GM18858 (cell line): ENCODE measurements at regions not wholly inside any gene's neighbourhood (a gene's known extent, or its start where the extent isn't known, plus 50 kb on each side); places are given as distances from the start of the nearest gene placed in this dataset.
A peak's percentile ranks its signal among the peaks of the same experiment; 100 is the strongest.

ENCODE experiments used
- ATAC-seq: cut with Tn5 transposase; IDR thresholded peaks from one replicate; pipeline ENCODE4 v1.9.1; 2021; ENCODE audit not compliant: unreplicated experiment

DNA sequence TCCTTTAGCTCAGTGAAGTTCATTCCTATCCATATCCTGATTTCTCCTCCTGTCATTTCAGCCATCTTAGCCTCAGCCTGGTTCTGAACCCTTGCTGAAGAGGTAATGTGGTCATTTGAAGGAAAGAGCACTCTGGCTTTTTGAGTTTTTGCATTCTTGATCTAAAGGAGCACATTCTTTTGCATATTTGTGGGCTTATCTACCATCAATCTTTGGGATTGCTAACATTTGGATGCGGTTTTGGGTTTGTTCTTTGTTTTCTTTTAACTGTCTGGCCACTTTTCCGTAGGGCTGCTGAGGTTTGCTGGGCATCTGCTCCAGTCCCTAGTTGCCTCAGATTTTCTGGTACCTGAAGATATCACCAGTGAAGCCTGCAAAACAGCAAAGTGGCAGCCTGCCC, 238.3 kb downstream of the EPM2A start:
- no peak for ATAC-seq

DNA sequence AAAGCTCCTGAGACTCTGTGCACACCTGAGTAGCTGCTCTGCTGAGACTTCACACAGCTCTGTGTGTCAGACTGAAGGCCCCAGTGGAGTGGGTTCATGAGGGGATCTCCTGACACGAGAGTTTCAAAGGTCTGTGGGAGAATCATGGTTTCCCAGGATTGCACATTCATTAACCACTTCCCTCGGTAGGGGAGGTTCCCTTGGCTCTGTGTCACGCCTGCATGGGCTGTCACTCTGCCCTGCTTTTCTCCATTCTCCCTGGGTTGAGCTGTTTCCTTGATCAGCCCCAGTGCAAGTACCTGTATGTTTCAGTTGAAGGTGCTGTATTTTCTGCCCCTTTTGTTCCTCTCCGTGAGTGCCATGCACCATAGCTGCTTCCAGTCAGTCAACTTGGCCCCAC, 236.9 kb downstream of the EPM2A start:
- ATAC-seq, result peak; percentile 63

- no peak for ATAC-seq
Observed at GRCh38 chr6:145502416-145502815, 232.9 kb downstream of the EPM2A start.

DNA sequence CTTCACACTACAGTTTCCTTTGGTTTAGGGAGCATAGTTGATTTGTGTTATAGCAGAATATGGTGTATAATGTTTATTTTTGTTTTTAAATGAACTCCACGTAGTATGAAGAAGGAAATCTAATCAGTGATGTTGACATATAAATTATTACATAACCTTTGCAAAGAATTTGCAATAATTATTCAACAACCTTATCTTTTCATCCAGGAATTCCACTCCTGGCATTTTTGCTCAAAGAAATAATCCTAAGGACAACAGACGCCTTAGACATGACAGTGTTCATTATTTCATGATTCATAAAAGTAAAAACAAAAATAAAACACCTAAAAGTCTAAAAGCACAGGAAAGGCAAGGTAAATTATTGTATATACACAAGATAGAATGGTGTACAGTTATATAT, 229.2 kb downstream of the EPM2A start:
- no peak for ATAC-seq

GRCh38 chr6:145506565-145506964, 228.8 kb downstream of the EPM2A start:
- ATAC-seq, result no peak

DNA sequence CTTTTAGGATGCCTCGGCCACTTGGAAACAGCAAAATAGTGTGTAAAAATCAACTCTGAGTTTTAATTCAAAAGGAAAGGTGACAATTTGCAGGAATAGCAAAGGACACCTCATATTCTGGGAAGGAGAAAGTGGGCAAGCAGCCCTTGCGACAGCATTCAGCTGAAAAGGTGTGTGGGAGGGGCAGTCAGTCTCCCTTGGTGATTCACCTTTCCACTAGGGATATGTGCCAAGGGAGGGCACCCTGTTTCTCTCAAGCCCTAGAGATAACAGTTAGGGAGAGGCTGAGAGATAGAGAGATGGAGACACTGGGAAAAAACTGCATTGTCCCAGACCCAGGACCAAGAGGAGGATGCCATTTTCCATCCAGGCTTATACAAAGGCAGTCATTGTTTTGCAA, 228.1 kb downstream of the EPM2A start:
- no peak for ATAC-seq

DNA sequence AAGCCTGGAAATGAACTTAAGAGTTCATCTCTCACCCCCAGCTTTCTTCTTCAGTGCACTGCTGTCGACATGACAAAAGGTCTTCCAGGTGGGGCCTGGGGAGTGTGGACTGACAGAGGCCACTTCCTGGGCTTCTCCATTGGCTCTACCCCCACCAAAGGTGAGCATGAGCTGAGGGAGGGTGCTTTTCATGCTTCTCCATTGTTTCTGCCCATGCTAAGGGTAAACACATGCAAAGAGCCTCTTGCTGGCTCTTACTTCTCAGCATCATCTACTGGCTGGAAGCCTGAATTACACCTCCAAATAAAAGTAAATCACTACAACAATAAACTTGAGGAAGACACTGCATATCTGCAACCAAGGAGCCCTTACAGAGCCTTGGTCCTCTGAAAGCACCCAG, 227.2 kb downstream of the EPM2A start:
- no peak for ATAC-seq

DNA sequence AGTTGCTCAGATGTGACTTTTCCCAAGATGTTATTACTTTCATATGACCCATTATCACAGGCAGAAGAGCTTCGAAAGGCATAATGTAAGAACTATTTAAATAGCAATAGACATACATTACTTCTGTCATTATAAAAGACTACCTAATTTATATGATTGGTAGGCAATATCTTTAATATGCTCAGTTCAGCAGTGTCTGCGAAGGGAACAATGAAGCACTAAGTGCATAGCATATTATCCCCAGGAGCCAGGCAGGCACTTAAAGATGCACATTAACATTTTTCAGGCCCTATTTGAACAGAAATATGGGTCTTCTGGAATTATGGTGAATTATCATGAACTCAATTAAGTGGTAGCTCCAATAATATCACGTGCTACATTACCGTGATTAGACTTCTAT, 217.8 kb downstream of the EPM2A start:
- ATAC-seq, result no peak

- no peak for ATAC-seq
Observed at GRCh38 chr6:145525038-145525437, 210.3 kb downstream of the EPM2A start.

DNA sequence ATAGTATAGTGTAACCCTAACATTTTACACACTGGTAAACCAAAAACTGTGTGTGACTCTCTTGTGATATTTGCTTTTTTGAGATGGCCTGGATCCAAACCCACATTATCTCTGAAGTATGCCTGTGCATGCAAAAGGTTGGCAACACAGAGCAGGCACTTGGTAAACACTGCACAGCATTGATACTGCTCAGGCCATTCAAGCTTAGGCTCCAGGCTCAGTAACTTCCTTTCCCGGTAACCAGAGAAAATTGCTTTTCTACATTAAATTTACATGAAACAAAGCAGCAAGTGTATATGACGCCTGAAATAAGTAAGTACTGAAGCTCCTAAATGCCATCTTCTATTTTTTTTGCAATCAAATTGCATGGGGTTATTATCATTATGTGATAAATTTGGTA, 205.7 kb downstream of the EPM2A start:
- ATAC-seq, result no peak

GRCh38 chr6:145530454-145530853, 204.9 kb downstream of the EPM2A start:
- no peak for ATAC-seq

GRCh38 chr6:145531032-145531431, 204.3 kb downstream of the EPM2A start:
- no peak for ATAC-seq

- no peak for ATAC-seq
Observed at GRCh38 chr6:145531822-145532221, 203.5 kb downstream of the EPM2A start.

DNA sequence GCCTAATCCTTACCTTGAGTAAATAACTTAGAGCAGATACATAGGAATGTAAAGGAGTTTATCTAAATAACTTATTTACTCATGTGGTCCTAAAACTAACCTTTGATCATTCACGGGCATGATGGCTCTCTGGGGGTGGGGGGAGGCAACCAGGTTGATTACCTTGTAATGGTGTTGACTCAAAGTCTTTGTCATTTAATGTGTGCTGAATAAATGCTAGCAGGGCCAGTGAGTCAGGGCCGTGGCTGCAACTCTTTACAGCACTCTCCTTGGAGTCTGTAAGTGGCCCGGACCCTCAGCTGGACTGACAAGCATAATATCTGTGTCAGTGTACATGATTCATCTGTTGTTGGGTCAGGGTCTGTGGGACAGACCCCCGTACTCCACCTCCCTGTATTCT, 203.0 kb downstream of the EPM2A start:
- no peak for ATAC-seq

- ATAC-seq, result no peak
Observed at GRCh38 chr6:145534989-145535388, 200.3 kb downstream of the EPM2A start.

GRCh38 chr6:145538989-145539388, 196.3 kb downstream of the EPM2A start:
- no peak for ATAC-seq

DNA sequence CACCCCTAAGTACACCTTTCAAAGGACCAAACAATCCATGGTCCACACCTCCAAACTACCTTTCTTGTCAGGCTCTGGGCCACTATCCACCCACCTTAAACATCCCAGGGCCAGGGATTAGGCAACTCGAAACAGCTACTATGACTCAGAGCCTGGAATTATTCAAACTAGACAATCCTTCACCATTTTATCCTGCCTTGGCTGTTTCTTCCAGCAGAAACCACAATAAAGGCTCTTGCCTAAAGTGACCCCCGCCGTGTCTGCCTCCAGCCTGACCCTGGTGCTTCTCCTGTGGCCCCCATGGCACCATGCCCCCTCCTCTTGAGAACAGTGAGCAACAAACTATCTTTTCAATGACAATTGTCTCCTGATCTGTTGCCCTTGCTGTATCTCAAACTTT, 195.5 kb downstream of the EPM2A start:
- ATAC-seq, result no peak

DNA sequence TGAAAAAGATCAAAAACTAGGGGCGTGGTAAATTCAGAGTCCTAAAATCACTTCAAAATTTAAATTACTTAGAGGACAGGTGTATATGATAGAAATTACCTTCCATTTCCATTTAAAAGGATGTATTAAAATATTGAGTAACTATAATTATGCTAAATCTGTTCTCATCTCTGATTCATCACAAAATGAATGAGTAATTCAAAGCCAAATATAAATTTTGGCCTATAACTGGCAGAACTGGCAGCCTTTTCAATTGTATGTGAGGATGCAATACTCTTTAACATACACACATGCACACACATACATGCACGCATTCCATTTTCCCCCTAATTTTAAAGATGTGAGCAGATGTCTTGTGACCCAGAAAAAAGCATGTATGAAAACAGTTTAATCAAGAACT, 194.6 kb downstream of the EPM2A start:
- no peak for ATAC-seq

DNA sequence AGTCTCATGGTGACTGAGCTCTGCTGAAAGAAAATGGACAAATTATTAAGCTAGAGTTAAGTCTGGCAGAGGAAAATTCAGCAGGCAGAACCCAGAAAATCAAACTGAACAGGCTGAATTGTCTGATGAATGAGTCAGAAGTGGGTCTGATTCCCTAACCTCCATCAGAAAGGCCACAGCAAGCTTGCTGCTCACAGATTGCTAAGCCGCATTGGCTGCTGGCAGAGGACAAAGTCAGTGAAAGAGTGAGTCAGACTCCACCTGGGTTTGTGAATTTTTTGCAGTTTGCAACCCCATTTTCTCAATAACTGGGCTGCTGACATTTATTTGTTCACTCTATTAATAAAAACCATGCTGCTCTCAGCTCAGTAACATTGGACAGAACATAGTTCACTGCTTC, 191.3 kb downstream of the EPM2A start:
- ATAC-seq, result no peak

DNA sequence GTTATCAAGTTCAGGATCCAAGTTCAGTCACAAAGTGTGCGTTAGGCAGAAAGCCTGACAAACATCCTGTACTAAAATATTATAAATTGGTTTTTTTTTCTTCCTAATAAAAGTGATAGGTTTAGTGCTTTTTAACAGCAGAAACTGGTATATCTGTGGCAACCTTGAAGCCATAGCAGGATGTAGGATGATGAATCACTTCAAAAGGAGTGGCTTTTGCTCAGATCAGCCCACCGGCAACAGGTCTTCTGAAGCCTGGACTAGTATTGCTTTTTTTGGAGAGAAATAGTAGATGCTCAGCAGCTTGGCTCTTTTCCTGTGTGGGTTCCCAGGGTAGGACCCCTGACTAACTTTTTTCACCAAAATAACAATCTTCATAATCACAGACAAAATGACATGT, 190.8 kb downstream of the EPM2A start:
- ATAC-seq, result no peak

GRCh38 chr6:145546265-145546664, 189.1 kb downstream of the EPM2A start:
- no peak for ATAC-seq

DNA sequence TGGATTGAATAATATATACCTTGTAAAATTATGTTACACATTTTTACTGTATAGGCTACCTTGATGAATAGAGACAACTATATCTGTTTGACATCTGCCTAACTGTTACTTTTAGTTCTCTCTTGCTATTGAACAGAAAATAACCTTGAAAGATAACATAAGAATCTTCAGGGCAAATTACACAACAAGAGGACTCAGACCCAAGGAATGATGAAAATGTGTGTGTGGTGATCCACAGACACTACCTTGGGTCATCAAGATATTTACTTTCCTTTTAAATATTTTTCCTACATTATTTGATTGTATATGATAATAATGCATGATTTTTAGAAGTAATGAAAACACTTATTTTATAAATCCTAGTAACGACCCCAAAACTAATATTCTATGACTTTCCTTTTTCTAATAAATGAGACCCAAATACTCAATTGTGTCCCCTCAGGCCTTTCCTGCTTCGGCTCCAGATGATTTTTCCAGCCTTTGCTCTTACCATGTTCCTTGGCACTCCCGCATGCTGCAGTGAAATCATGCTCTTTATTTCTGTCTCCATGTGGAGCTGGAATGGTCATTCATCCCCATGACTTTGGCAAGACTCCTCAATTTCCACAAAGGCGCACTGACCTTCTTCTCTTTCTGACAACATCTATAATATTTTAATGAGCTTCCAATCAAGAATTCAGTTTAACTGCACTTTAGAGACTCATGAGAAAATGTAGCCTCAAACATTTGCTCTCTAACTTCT, 187.6 kb downstream of the EPM2A start:
- ATAC-seq, result no peak

DNA sequence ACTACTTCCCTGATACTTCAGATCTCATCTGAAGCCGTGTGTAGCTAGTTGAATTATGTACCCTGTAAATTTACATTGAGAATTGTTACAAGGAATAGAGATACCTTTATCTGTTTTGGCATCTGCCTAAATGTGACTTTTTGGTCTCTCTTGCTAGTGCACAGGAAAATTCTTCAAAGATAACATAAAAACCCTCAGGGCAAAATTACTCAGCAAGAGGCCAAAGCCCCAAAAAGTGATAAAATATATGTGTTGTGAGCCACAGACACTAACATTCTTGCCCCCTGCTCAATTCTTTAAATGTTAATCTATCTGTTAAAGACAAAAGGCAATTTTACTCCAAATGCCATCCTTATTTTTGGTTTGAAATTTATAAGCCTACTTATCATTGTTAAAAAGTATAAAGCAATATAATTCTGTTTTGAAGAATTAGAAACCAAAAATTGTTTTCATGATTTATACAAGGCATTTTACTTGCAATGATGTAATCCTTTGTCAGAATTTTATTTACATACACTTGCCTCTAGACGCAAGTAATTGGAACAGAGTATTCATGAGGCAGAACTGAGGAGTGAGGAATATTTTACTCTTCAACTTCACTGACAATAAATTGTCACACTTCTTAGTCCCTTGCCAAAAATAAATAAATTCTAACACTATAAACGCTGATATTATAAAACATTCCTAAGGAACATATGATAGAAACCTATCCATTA, 186.2 kb downstream of the EPM2A start:
- ATAC-seq, result no peak
